ENCODE measurements at regions not wholly inside any gene's neighbourhood (a gene's known extent, or its start where the extent isn't known, plus 50 kb on each side); places are given as distances from the start of the nearest gene placed in this dataset.

- no peak for TF ChIP-seq MBD1 (CRISPR knock-in tag; IDR thresholded peaks at IDR 0.05)
- no peak for TF ChIP-seq KDM5B (IDR thresholded peaks at IDR 0.05; ENCODE audit: insufficient replicate concordance, low read depth, low read length)
- no peak for TF ChIP-seq SAP30 (IDR thresholded peaks at IDR 0.05; ENCODE audit: borderline replicate concordance, insufficient read depth, low read depth, low read length, poor library complexity, severe bottlenecking)
- no peak for TF ChIP-seq SNIP1 (IDR thresholded peaks at IDR 0.05; ENCODE audit: low read depth)
- no peak for TF ChIP-seq PKNOX1 (IDR thresholded peaks at IDR 0.05)
- peak; percentile 55 to 66; a peak in 3 of 4 replicates for TF ChIP-seq TRIM24 (IDR thresholded peaks at IDR 0.05)
- TF ChIP-seq MNT (conservative IDR thresholded peaks at IDR 0.05) = 0 out of 4 replicates have a peak, but pooled peaks of 1 of the 2 experiments have one; percentile 24
- TF ChIP-seq RCOR1 (IDR thresholded peaks at IDR 0.05; ENCODE audit: borderline replicate concordance in 1 of 2, low read depth in 2 of 2, low read length in 2 of 2) = peak; percentile 48 to 93; a peak in 3 of 4 replicates
- TF ChIP-seq NCOR1 (IDR thresholded peaks at IDR 0.05) = peak; percentile 84
- no peak for TF ChIP-seq ZNF146 (CRISPR knock-in tag; IDR thresholded peaks at IDR 0.05; ENCODE audit: unreplicated experiment)
- no peak for TF ChIP-seq GATAD2A (IDR thresholded peaks at IDR 0.05)
- TF ChIP-seq ARID2 (IDR thresholded peaks at IDR 0.05) = no peak
- no peak for TF ChIP-seq ZNF121 (CRISPR knock-in tag; conservative IDR thresholded peaks at IDR 0.05)
- TF ChIP-seq MLLT1 (IDR thresholded peaks at IDR 0.05) = peak in 1 of 2 experiments; percentile 58; a peak in 1 of 4 replicates
- TF ChIP-seq NFIC (IDR thresholded peaks at IDR 0.05) = peak; percentile 65
- no peak for TF ChIP-seq HES1 (IDR thresholded peaks at IDR 0.05; ENCODE audit: low read depth)
- TF ChIP-seq FOXM1 (IDR thresholded peaks at IDR 0.05; ENCODE audit: low read depth) = peak; percentile 71
- no peak for TF ChIP-seq FOXM1 (CRISPR knock-in tag; IDR thresholded peaks at IDR 0.05; ENCODE audit: low read depth)
- no peak for TF ChIP-seq NFATC3 (IDR thresholded peaks at IDR 0.05)
- TF ChIP-seq MBD2 (IDR thresholded peaks at IDR 0.05; ENCODE audit: borderline replicate concordance, low read depth) = no peak
- peak; percentile 73 for TF ChIP-seq DACH1 (IDR thresholded peaks at IDR 0.05; ENCODE audit: partially characterized antibody)
- TF ChIP-seq MXI1 (IDR thresholded peaks at IDR 0.05; ENCODE audit: low read depth, low read length) = no peak
- TF ChIP-seq CC2D1A (IDR thresholded peaks at IDR 0.05) = peak; percentile 17; the same call in 1 of the 2 replicates
- TF ChIP-seq ARID1B (IDR thresholded peaks at IDR 0.05) = peak; percentile 90
- TF ChIP-seq ZNF644 (tag; IDR thresholded peaks at IDR 0.05; ENCODE audit: low read depth) = 0 out of 2 replicates have a peak, but pooled peaks have one; percentile 57
Measured at GRCh38 chr3:110625201-110625747, 446.3 kb upstream of the NECTIN3 start (continued).

All from K562 (cell line).